Activated CD4-positive, alpha-beta T cell treated with anti-CD3 and anti-CD28 coated beads, Interleukin-2, amount 50 U/mL, for 24 hours (primary cell): ENCODE measurements at regions not wholly inside any gene's neighbourhood (a gene's known extent, or its start where the extent isn't known, plus 50 kb on each side); places are given as distances from the start of the nearest gene placed in this dataset.
"Not testable (repeated sequence)": the region's sequence is repeated elsewhere in the genome, so short reads cannot be mapped to it uniquely, and the experiment has no call there.

Experiments used
- DNase-seq, 2 donors: peaks; one replicate each; pipeline ENCODE4 v3.0.0-alpha.2; 2020; ENCODE audit warnings: low read depth in 1 of 2, low spot score in 1 of 2

DNA sequence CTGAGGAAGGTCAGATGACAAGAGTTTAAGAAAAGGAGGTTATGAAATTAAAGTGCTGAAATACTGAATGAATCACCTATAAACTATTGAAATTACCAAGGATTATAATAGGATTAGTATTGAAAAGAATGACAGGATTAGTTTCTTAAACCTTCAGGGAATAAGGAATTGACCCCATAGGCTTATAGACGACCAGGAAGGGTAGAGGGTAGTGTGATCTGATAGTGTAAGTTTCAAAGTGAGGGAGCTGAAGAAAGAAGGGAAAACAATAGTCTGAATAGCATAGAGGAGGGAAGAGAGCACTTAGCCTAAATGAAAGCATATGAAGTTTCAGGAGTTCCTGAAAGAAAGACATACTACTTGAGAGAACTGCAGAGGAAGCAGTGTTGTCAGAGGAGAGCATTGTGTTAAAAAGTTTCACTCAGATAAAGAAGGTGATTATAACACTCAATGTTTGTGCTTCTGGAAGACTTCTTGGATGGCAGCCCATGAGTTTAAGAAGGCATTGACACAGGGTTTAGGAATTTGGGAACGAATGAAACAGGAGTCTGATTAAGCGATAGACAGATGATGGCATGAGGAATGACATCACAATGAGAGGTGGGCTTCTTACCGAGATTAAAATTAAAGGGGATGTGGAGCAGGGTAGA is 557.9 kb upstream of the GRAMD2B start:
- no peak for DNase-seq

DNA sequence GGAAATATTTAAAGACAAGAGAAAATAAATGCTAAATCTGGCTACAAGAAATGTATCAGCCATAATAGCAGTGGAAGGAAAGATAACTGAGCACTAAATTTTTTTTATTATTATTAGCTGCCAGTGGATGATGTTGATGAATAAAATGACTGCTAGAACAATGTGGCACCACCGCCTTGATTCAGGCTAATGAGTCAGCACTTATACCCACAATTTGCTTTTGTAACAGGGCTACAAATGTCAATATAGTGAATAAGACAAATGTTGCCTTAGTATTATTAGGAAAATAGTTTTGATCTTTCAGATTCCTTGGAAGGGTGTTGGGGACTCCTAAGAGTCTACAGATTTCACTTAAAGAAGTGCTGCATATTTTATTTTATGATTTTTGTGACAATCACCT is 555.2 kb upstream of the GRAMD2B start:
- no peak for DNase-seq

DNA sequence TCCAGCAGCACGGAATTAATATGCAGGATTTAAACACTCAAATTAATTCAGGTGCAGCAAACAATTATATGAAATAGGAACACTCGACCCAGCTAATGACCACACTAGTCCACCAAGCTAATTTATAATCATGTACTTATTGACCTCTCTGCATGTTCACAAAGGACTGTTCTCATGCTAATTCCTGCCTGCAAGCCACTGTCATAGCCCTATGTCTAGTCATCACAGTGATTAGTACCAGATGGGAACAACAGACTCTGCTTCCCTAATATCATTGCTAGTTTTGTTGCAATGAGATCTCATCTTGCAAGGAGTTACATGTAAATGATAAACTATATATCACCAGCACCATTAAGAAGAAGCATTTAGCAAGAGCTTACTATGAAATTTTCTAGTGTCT is 553.0 kb upstream of the GRAMD2B start:
- DNase-seq, result no peak

DNA sequence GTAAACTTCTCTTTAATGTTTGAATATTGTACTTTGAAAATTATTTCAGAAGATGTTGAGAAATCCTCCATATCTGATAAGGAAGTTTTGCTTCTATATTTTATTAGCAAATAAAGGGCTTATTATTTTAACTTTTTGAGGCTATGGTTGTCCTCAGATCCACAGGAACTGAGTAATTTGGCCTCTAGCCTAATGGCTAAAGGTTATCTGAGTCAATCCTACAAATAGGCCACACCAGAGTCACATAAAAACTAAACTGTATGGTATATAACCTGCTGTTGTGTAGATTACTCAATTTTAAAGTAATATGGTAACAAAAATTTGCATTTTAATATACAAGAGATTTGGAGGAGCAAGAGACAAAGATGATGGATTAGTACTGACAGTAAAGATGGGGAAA is 549.2 kb upstream of the GRAMD2B start:
- no peak for DNase-seq

DNA sequence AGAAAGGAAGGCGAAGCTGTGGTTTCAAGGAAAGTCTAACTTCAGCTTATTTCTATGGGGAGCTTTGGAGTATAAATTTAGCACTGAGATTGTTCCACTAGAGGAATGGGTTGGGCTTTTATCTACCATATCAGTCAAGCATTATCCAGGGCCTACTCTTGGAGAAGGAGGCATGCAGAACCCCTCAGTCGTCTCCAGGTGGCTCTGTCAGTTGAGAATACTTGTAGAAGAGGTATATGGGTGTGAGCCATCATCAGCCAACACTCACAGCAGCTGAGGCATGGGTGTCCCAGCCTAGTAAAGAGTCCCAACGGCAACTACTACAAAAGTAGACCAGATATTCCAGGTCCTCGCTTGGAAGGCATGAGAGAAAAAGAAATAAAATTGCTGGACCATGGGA is 548.5 kb upstream of the GRAMD2B start:
- DNase-seq, result no peak

DNA sequence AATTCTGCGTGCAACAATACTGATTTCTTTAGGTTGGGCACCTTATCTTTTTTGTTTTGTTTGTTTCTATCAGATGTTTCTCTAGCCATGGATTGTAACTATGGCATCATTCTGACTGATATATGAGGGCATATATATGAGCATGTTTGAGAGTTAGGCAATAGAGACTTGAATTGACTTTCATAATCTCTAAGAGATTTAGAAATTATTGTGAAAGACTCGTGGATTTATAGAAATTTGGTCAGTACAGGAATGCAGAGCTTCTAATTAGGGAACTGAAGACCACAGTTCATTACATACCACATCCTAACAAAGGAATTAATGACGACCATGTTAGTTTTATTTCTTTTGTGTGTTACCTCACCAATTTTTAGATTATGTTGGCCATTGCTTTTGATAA is 546.0 kb upstream of the GRAMD2B start:
- no peak for DNase-seq

DNA sequence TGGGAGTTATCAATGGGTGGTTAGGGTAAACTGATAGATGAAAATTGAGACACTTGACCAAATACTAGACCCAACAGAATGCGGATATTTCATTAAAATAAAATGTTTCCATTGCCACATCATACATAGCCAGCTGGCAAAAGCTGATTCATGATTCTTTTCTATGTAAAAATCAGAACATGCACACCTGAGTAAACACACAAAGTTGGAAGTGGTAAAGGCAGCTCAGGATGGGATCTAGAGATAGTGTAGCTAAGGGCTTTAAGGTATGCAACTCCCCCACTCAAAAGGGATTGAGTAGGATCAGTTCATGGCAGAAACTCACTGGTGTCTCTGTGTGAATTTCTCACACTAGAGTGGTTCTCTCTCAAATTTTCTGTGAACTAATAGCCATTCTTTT is 541.1 kb upstream of the GRAMD2B start:
- DNase-seq, result no peak

DNA sequence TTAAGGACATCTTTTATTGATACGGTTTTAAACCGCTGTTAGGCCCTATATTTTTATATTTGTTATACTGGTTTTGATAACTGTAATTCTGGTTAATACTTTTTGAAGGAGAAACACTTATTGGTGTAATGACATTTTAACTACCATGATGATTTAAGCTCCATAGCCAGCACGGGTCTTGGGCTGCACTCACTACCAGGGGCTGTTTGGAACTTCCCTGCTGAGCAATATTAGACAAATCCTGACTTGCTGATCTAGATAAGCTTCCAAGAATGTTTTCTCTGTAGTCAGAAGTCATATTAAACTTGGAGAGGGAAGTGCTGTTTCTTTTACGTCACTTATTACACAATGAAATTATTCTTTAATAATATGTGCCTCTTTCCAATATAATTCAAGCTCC is 540.0 kb upstream of the GRAMD2B start:
- no peak for DNase-seq

DNA sequence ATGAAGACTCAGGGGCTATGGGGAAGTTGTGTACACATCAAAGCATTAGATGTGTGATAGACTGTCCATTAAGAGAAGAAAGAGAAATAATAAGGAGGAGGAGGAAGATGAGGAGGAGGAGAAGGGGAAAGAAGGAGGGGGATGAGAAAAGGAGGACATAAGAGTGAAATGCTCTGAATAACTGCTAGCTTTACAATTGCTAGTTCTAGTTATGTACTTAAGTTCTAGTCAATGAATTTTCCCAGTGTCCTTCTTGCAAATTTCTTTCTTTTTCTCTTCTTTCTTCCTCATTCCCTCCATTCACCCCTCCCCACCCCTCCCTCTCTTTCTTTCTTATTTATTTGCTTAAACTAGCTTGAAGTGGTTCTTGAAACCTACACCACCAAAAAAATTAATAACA is 534.9 kb upstream of the GRAMD2B start:
- no peak for DNase-seq

DNA sequence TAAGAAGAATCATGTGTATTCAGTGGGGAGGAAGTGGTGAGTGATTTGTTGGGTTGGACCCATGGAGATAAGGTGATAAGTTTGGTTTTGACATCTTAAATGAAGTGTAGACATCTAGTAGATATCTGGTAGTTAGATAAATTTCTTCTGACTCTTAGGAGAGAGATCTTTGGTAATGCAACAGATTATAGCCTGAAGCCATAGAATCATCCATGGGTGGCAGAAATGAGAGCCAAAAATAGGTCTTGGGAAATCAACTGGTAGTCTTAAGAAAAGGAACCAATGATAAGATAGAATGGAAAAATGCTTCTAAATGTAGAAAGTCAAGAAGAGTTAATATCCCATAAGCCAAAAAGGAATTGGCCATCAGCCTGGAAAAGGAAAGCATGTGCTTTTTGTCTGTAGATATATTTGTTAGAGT is 532.7 kb upstream of the GRAMD2B start:
- no peak for DNase-seq

DNA sequence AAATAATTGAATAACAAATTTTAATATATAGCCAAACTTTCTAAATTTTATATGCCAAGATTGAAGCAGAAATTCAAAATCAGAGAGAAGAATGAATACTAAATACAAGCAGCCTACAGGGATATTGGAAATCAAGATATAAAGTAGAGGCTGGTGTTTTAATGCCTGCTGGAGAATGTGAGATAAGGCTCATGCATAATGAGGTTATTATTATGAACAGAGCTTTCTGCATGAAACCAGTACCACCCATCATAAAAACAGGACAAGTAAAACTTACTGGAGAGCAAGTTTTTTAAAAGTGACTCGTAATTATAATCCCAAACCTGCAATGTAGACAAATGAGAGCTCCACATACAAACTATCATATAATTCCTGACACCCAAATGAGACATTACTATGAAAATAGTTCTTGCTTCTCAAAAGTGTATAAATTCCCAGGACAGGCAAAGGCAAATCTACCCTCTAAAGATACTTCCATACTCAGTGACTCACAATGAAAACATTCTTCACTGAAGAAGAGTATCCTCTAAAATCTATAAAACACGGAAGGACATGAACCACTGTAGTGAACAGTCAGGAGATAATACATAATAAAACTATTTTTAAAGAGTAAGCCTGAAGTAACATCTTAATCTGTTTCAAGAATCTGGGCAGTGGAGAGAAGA is 532.0 kb upstream of the GRAMD2B start:
- no peak for DNase-seq

DNA sequence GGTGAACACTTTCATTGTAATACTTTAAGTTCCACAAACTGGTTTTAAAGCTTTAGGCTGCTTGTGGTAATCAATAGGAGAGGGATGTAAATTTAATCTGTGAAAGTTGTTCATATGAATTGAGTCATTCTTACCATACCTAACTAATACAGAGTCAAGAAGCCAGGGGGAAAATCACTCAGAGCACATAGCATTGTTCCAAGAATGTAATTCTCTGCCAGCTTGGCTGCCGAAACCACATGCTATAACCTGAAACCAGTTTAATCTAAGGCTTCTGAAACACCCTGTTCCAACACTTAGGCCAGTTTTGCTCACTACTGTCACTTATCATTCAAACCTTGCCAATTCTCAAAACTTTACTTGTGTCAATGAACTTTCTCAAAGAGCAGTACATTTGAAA is 528.8 kb upstream of the GRAMD2B start:
- no peak for DNase-seq

DNA sequence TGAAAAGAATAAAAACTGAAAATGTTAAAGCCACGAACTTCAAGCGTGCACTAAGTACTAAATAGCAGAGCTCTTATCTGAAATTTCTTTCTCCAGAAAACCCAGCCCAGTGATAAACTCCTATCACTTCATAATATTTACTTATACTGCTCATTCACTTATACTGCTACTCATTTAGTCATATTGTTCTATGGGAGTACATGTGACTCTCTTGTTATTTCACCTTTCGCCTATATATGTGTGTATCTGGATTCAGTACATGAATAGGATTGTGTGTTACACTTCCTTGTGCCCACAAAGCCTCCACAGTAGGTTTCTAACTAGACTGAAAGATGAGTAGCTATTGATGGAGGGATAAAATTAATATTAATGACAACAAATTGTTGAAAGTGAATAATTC is 526.8 kb upstream of the GRAMD2B start:
- no peak for DNase-seq

DNA sequence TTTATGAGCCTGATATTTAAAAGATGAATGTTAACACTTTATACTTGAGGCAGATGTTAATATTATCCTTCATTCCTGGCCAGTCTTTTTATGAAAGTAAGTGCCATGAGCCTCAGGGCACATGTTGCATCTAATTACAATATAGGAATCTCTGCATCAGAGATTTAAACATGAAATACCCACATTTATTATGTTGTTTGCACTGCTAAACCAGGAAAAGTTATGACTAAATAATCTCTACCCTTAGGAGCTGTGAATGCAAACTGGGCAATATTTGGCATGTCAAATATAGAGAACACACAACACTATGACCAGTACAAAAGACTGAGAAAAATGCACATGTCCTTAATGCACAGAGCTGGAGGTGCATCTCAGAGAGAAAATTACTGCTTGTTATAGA is 526.1 kb upstream of the GRAMD2B start:
- no peak for DNase-seq

DNA sequence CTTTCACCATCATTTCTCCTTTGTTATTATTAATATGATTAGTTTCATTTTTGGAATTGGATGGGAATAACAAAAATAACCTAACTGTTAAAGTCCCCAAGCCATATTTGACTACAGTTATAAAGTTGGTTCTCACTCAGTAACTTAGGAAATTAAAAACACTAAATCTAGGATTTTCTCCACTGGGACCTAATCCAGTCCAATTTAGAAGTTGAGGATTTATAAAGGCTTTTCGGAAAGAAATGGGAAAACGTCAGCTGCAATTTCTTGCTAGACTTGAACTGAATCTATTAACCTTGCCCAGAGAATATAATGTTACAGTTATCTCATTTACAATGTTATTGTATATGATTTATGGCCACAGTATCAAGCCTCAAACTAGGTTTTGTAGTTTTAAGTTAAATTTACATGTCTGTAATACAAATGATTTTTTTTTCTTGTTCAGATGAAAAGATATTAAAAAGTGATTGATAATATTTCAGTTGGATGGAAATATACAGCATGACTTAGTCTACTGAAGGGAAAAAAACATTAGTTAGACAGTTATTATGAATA is 524.3 kb upstream of the GRAMD2B start:
- DNase-seq, result no peak

DNA sequence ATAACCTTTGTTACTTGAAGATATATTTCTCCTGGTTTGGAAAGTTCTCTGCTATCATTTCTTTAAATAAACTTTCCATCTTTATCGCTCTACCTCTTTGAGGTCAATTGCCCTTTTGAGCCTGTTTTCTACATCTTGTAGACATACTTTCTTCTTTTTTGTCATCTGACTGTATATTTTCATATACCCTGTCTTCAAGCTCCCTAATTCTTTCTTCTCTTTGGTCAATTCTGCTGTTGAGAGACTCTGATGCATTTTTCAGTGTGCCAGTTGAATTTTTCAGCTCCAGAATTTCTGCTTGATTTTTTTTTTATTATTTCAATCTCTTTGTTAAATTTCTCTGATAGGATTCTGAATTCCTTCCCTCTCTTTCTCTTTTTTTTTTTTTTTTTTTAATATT is 511.2 kb upstream of the GRAMD2B start:
- no peak for DNase-seq

DNA sequence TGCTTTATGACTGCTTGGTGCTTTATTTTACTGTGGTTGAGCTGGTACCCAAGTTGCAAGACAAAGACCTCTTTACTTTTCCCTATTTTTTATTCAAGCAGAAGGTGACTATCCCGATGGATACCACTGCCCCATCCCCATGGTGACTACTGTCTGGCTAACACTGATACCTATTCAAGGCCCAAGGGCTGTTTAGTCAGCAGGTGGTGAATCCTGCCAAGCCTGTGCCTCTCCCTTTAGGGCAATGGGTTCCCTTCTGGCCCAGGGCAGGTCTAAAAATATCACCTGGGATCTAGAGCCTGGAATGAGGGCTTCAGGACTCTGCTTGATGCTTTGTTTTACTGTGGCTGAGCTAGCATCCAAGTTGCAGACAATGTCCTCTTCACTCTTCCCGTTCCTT is 510.0 kb upstream of the GRAMD2B start:
- DNase-seq, result no peak

DNA sequence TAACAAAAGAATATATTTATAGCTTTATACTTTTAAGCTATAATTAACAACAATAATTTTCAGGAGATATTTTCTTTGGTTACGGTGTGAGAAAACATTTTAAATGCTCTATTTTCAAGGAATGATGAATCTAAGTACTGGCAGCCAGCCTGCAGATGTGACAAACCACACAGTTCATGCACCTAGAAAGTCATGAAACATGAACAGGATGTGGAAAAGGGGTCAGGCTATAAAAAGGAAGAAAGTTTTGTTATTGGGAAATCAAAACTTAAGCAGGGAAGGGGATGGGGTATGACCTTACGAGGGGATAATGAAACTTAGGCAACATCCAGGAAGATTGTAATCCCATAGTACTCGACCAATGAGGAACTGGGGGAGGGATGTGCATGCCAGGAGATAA is 508.7 kb upstream of the GRAMD2B start:
- DNase-seq, result no peak

DNA sequence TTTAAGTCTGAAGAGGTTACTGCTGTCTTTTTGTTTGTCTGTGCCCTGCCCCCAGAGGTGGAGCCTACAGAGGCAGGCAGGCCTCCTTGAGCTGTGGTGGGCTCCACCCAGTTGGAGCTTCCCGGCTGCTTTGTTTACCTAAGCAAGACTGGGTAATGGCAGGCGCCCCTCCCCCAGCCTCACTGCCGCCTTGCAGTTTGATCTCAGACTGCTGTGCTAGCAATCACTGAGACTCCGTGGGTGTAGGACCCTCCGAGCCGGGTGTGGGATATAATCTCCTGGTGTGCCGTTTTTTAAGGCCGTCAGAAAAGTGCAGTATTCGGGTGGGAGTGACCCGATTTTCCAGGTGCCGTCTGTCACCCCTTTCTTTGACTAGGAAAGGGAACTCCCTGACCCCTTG is 499.3 kb upstream of the GRAMD2B start:
- DNase-seq, result not testable (repeated sequence)

DNA sequence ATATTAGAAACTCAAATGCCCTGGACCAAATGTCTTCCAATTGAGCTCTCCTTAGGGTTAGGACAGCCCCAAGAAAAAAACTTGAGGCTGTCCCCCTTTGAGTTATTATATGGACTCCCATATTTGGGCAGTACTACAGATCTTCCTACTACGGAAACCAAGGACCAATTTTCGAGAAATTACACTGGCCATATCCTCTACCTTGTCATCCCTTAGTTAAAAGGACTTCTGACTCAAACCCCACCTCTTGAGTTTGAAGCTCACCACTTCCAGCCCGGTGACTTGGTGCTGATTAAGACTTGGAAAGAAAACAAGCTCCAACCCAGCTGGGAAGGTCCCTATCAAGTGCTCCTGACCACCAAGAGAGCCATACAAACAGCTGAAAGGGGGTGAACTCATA is 497.0 kb upstream of the GRAMD2B start:
- no peak for DNase-seq

DNA sequence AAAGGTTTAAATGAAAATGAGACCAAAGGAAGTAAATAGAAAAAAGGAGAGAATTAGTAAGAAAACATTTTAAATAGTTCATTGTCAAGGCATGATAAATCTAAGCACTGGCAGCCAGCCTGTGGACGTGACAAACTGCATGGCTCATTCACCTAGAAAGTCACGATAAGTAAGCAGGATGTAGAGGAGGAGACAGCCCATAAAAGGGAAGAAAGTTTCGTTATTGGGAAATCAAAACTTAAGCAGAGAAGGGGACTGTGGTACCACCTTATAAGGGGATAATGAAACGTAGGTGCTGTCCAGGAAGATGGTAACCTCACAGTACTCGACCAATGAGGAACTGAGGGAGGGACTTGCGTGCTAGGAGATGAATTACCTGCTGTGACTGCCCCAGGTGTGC is 494.5 kb upstream of the GRAMD2B start:
- no peak for DNase-seq

DNA sequence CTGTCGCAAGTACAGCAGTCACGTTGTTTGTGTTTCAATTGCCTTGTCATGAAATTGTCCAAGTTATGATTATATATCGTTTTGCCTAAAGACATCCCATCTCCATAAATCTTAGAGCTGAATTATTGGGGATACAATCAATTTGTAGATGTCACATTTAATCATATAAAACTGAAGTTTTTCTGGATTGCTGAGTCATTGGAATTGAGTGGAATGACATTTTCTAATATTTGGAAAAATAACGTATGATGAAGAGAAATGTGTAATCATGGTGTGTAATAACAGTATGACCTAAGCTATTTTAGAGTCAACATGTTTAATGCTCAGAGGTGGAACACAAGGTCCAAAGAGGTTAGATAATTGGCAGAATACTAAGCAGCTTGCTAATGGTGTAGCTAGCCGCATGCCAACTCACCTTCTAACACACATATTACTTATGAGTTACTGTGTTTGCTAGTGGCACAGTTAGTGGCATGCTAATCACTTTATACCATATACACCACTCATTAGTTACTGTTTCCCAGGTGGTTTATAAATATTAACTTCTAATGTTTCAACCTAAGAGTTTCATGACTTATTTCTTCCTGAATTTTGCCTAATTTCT is 473.1 kb upstream of the GRAMD2B start:
- DNase-seq, result no peak

DNA sequence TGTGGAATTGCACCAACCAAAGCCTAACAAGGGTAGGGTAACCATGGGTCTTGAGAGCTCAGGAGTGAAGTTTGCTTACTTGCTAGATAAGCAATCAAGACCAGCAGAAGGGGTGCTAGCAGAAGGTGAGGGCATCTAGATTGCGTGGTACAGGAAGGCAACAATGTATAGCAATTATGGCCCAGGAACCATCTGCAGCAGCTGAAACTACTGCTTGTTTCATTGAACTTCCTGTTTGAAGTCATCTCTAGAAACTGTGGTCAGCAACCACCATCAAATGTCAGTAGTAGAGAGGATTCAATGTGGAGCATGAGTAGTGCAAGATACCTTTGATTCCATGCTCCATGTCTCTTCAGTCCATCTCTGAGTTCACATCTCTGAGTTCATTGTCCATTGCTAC is 462.1 kb upstream of the GRAMD2B start:
- DNase-seq, result no peak
